Chondrocyte (in vitro differentiated cells): ENCODE measurements at regions not wholly inside any gene's neighbourhood (a gene's known extent, or its start where the extent isn't known, plus 50 kb on each side); places are given as distances from the start of the nearest gene placed in this dataset.

Experiments used
- DNase-seq: peaks from one replicate; pipeline ENCODE4 v3.0.0; 2021; ENCODE audit warnings: mixed read lengths, low spot score
- H3K27ac Mint-ChIP-seq: one replicate; pipeline ENCODE4 v1.8.0; 2021; ENCODE audit warnings: mild to moderate bottlenecking, moderate library complexity, mixed read lengths; ENCODE audit not compliant: unreplicated experiment
- H3K27me3 Mint-ChIP-seq: 2 replicates; pipeline ENCODE4 v1.8.0; 2021; ENCODE audit warnings: low read depth, mixed read lengths
- H3K36me3 Mint-ChIP-seq: 2 replicates; pipeline ENCODE4 v1.8.0; 2021; ENCODE audit warnings: low read depth, mixed read lengths
- H3K4me1 Mint-ChIP-seq: 2 replicates; pipeline ENCODE4 v1.8.0; 2021; ENCODE audit warnings: low read depth, mild to moderate bottlenecking, mixed read lengths
- H3K4me3 Mint-ChIP-seq: one replicate; pipeline ENCODE4 v1.8.0; 2021; ENCODE audit warnings: mild to moderate bottlenecking, moderate library complexity, mixed read lengths; ENCODE audit not compliant: unreplicated experiment
- H3K9me3 Mint-ChIP-seq: 2 replicates; pipeline ENCODE4 v1.8.0; 2021; ENCODE audit warnings: low read depth, mixed read lengths
- TF ChIP-seq, protein P1 (sequence below): fragments of 200-600 bp; sonication (generic); IDR thresholded peaks from 2 replicates; pipeline ENCODE4 v1.5.0; 2021; ENCODE audit warnings: antibody characterized with exemption, mild to moderate bottlenecking, moderate library complexity

DNA sequence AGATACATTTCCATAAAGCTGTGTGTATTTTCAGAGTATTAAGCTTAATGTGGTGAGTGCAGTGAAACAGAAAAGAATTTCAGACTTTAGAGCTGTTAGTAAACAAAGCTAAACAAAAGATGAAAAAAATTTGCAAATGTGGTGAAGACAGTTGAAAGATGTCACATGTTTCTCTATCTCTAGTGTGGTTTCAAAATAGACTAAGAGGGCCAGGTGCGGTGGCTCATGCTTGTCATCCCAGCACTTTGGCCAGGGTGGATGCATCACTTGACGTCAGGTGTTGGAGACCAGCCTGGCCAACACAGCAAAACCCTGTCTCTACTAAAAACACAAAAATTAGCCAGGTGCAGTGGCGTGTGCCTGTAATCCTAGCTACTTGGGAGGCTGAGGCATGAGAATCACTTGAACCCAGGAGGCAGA, 466.0 kb upstream of the NR2F2 start:
- Mint-ChIP-seq H3K36me3 (no peaks in the 10 kb centered on the region), H3K4me1 (peaks cover 4% of the 10 kb centered on the region), H3K27ac (no peak overlapping the region), H3K27me3 (no peaks in the 10 kb centered on the region), H3K9me3 (no peaks in the 10 kb centered on the region), H3K4me3 (no peak overlapping the region)
- no peak for DNase-seq
- TF ChIP-seq, protein P1, sequence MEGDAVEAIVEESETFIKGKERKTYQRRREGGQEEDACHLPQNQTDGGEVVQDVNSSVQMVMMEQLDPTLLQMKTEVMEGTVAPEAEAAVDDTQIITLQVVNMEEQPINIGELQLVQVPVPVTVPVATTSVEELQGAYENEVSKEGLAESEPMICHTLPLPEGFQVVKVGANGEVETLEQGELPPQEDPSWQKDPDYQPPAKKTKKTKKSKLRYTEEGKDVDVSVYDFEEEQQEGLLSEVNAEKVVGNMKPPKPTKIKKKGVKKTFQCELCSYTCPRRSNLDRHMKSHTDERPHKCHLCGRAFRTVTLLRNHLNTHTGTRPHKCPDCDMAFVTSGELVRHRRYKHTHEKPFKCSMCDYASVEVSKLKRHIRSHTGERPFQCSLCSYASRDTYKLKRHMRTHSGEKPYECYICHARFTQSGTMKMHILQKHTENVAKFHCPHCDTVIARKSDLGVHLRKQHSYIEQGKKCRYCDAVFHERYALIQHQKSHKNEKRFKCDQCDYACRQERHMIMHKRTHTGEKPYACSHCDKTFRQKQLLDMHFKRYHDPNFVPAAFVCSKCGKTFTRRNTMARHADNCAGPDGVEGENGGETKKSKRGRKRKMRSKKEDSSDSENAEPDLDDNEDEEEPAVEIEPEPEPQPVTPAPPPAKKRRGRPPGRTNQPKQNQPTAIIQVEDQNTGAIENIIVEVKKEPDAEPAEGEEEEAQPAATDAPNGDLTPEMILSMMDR: no peak

- no peak for DNase-seq
- H3K4me1 Mint-ChIP-seq: peaks cover 4% of the 10 kb centered on the region
- no peaks in the 10 kb centered on the region for H3K9me3 Mint-ChIP-seq
- no peaks in the 10 kb centered on the region for H3K27me3 Mint-ChIP-seq
- no peaks in the 10 kb centered on the region for H3K36me3 Mint-ChIP-seq
- H3K27ac Mint-ChIP-seq: no peak overlapping the region
- TF ChIP-seq, protein P1: no peak
- H3K4me3 Mint-ChIP-seq: no peak overlapping the region
These were observed 465.2 kb upstream of the NR2F2 start for GRCh38 chr15:95865330-95865739.

DNA sequence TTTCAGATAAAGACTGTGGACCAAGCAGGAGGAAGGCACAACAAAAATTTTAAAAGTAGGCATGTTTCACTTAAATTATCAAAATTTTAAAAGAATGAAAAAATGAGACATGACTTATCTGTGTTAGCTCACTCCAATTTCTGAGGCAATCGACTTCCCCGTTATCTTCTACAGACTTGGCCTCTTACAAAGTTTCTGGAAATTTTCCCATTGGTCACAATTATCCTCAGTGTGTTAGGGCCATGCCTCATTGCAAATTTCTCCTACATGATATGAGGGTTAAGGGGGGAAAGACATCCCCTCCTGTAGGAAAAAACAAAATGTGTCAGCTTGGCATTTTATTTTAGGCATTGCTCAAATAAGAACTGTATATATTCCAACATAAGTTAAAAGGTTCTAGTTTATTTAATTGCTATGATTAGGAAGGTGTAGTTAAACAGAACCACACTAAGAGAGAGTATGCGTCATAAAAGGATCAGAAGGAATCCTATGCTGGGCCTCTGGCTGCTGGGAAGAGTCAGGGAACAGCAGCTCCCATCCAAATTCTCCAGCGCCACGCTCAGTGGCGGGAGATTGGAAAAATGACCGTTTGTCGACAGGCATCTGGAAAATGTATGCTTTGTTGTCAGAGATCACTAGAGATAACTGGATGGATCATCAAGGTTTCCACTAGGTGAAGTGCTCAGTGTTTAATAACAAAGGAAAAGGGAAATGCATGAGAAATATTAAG, 463.6 kb upstream of the NR2F2 start:
- H3K27ac Mint-ChIP-seq: no peak overlapping the region
- H3K4me3 Mint-ChIP-seq: no peak overlapping the region
- peaks cover 4% of the 10 kb centered on the region for H3K4me1 Mint-ChIP-seq
- no peaks in the 10 kb centered on the region for H3K27me3 Mint-ChIP-seq
- TF ChIP-seq, protein P1: no peak
- no peaks in the 10 kb centered on the region for H3K36me3 Mint-ChIP-seq
- H3K9me3 Mint-ChIP-seq: no peaks in the 10 kb centered on the region
- no peak for DNase-seq

DNA sequence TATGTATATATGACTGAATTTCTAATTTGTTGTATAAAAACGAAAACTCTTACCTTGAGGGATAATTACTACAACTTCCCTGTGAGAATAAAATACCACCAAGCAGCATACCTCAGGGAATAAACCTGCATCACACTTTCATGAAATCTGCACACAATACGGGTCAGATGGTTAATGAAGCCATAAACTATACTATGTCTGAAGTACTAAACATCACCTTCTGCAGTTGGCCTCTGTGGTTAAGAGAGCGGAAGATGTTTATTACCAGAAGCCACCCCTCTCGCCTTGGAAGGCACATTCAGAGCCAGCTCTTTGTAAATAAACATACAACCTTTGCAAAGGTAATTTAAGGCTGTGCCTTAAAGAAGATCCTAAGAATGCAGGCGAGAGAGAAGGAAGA, 462.1 kb upstream of the NR2F2 start:
- Mint-ChIP-seq H3K27me3 (no peaks in the 10 kb centered on the region), H3K27ac (no peak overlapping the region), H3K36me3 (no peaks in the 10 kb centered on the region), H3K9me3 (no peaks in the 10 kb centered on the region), H3K4me1 (peaks cover 9% of the 10 kb centered on the region), H3K4me3 (no peak overlapping the region)
- TF ChIP-seq, protein P1: no peak
- DNase-seq: no peak

DNA sequence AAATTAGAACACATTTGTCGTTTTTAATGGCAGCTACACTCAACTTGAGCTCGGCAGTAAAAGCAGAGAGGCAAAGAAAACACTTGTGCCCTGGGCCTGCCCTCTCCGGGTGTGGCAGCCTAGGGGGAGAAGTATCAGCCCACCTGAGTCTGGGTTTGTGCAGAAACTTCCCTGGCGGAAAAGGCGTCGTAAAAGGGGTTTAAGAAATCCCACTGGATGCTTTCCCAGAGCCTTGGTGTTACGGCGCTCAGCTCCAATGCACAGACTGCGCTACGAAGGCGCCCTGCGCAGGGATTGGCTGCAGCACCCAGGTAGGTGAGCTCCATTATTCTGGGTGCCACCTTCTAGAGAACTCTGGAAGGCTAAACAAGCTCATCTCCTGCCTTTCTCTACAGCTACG, 461.5 kb upstream of the NR2F2 start:
- no peak for DNase-seq
- TF ChIP-seq, protein P1: no peak
- no peak overlapping the region for H3K4me3 Mint-ChIP-seq
- no peaks in the 10 kb centered on the region for H3K9me3 Mint-ChIP-seq
- peaks cover 9% of the 10 kb centered on the region for H3K4me1 Mint-ChIP-seq
- H3K36me3 Mint-ChIP-seq: no peaks in the 10 kb centered on the region
- H3K27me3 Mint-ChIP-seq: no peaks in the 10 kb centered on the region
- no peak overlapping the region for H3K27ac Mint-ChIP-seq
